Colon (tissue), 2 donors: ENCODE measurements at regions not wholly inside any gene's neighbourhood (a gene's known extent, or its start where the extent isn't known, plus 50 kb on each side); places are given as distances from the start of the nearest gene placed in this dataset.

Experiments used
- FAIRE-seq: peaks from 2 replicates; lab custom pipeline; 2012; peaks lifted over from hg19 to GRCh38; lab: Jason Lieb, UNC
- donor health status: control.
- donor health status: control.

GRCh38 chr18:37641573-37641972 lies 76.0 kb upstream of the CELF4 start:
- FAIRE-seq = no peak

- FAIRE-seq = no peak
Measured at GRCh38 chr18:37640504-37640903, 74.9 kb upstream of the CELF4 start.

GRCh38 chr18:37639846-37640245 lies 74.2 kb upstream of the CELF4 start:
- no peak for FAIRE-seq

- no peak for FAIRE-seq
Measured at GRCh38 chr18:37637478-37637850, 71.9 kb upstream of the CELF4 start.

- no peak for FAIRE-seq
Measured at GRCh38 chr18:37636831-37637477, 71.4 kb upstream of the CELF4 start.

GRCh38 chr18:37634516-37634915 lies 68.9 kb upstream of the CELF4 start:
- no peak for FAIRE-seq

- no peak for FAIRE-seq
Measured at GRCh38 chr18:37631422-37631821, 65.8 kb upstream of the CELF4 start.

GRCh38 chr18:37630334-37630733 lies 64.7 kb upstream of the CELF4 start:
- no peak for FAIRE-seq

GRCh38 chr18:37628470-37629220 lies 63.0 kb upstream of the CELF4 start:
- no peak for FAIRE-seq

- FAIRE-seq = no peak
Measured at GRCh38 chr18:37624318-37624717, 58.7 kb upstream of the CELF4 start.

GRCh38 chr18:37619964-37620363 lies 54.4 kb upstream of the CELF4 start:
- no peak for FAIRE-seq

GRCh38 chr18:37617623-37618022 lies 52.0 kb upstream of the CELF4 start:
- FAIRE-seq = no peak
